Heart right ventricle (tissue), 16 donors: ENCODE measurements at regions not wholly inside any gene's neighbourhood (a gene's known extent, or its start where the extent isn't known, plus 50 kb on each side); places are given as distances from the start of the nearest gene placed in this dataset.

Experiments
- ATAC-seq, 8 donors: fragments of 200-7000 bp; cut with Tn5 transposase; one replicate each; pipeline ENCODE4 v1.9.1; 2020; ENCODE audit warnings: mild to moderate bottlenecking in 8 of 8, moderate library complexity in 8 of 8, moderate number of reproducible peaks in 1 of 8
- DNase-seq, 2 donors: peaks; one replicate each; pipeline ENCODE4 v3.0.0-alpha.2; 2020
- H3K27ac ChIP-seq, 10 donors: fragments of 200-600 bp; sonication (generic) in 2 of 10; one replicate each; pipeline versions ENCODE4 v1.5.0 to v1.8.0; 2020 to 2022; ENCODE audit warnings: mild to moderate bottlenecking in 3 of 10
- H3K27me3 ChIP-seq, 7 donors: fragments of 200-600 bp; one replicate each; pipeline ENCODE4 v1.8.0; 2021 to 2022; ENCODE audit warnings: mild to moderate bottlenecking in 2 of 7
- H3K36me3 ChIP-seq, 9 donors: fragments of 200-600 bp; sonication (generic) in 1 of 9; one replicate each; pipeline versions ENCODE4 v1.5.0 to v1.8.0; 2020 to 2022; ENCODE audit warnings: mild to moderate bottlenecking in 2 of 9
- H3K4me1 ChIP-seq, 9 donors: fragments of 200-600 bp; sonication (generic) in 1 of 9; one replicate each; pipeline versions ENCODE4 v1.5.0 to v1.8.0; 2020 to 2022; ENCODE audit warnings: mild to moderate bottlenecking in 4 of 9
- H3K4me3 ChIP-seq, 10 donors: fragments of 200-600 bp; sonication (generic) in 2 of 10; one replicate each; pipeline versions ENCODE4 v1.5.0 to v1.8.0; 2020 to 2022; ENCODE audit warnings: mild to moderate bottlenecking in 7 of 10, moderate library complexity in 2 of 10
- H3K9me3 ChIP-seq, 11 donors: fragments of 200-600 bp in 10 of 11; sonication (generic) in 2 of 11; one replicate each; pipeline versions ENCODE4 v1.5.0 to v1.8.0; 2013 to 2022; ENCODE audit warnings: mild to moderate bottlenecking in 2 of 11, control low read depth in 1 of 11, moderate library complexity in 1 of 11
- CTCF ChIP-seq, 9 donors: fragments of 200-600 bp; sonication (generic) in 2 of 9; IDR thresholded peaks; one replicate each; pipeline versions ENCODE4 v1.5.0 to v1.8.0; 2021 to 2022; ENCODE audit warnings: antibody characterized with exemption in 9 of 9, mild to moderate bottlenecking in 5 of 9, moderate library complexity in 1 of 9
- WGBS, 2 donors: extraction: QIAGEN DNeasy Blood & Tissue Kit; methylation state at CpG; one replicate each; pipeline ENCODE4 v1.1.7; 2013; ENCODE audit warnings: inconsistent platforms in 1 of 2; 5-methylcytosine and 5-hydroxymethylcytosine counted together
- intact Hi-C, 10 donors: fragments of 100-400 bp; cut with DNase I; formaldehyde crosslinking; loops; one replicate each; pipeline versions ENCODE4 v1.11.1 to v1.14.2; 2022
- donor health status: Arrhythmogenic right ventricular cardiomyopathy.
- donor health status: ischemic (EF 13 %, LVEDD 7.1; RV severe dilation, severe dysfunction).
- donor health status: healthy with polysubstance abuse.
- donor health status: DM: no; HTN: yes; CAD: no.
- donor health status: DM: no; HTN: no; CAD: no.
- donor health status: ischemic (EF 25% LVEDD 6.9; RV normal size, moderate dysfunction).
- donor health status: ischemic (EF 25% LVEDD 5.7; RV mildly dilated, moderate dysfunction).
- donor health status: healthy.
- donor health status: DM: yes; HTN: yes; CAD: no.
- donor health status: Ischemic cardiomyopathy.
- donor health status: ischemic (EF 35%, LVEDD 5.7; RV mildly dilated, moderate dysfunction).
- donor health status: nonischemic (EF 11% LVEDD 7.7; RV severe dilation, severe dysfunction).
- donor health status: DM: yes; HTN: yes; CAD: no.
- donor health status: PGD.
- donor health status: ischemic (EF 29% LVEDD 5.4; RV normal size, mild dysfunction).
- donor health status: nonischemic (EF 23%, LVEDD 6.1; RV moderate dilation, normal function).

GRCh38 chr2:129133692-129134641 lies 815.3 kb upstream of the HS6ST1 start:
- no peaks in the 10 kb centered on the region for H3K27me3 ChIP-seq
- no peaks in the 10 kb centered on the region for H3K36me3 ChIP-seq
- peaks cover 0 to 2% (median 0%) of the 10 kb centered on the region in 11 donors for H3K9me3 ChIP-seq
- no peak overlapping the region for H3K27ac ChIP-seq
- WGBS, 2 donors: 78 to 79% methylated on average over 8 of the region's 8 CpGs
- DNase-seq (no peak), ATAC-seq (no peak)
- intact Hi-C loops: no loop called here
- TF ChIP-seq CTCF (IDR thresholded peaks at IDR 0.05): no peak
- no peaks in the 10 kb centered on the region for H3K4me1 ChIP-seq
- H3K4me3 ChIP-seq: no peak overlapping the region

GRCh38 chr2:129135017-129135416 lies 816.3 kb upstream of the HS6ST1 start:
- H3K4me1 ChIP-seq: no peaks in the 10 kb centered on the region
- intact Hi-C loops: no loop called here
- H3K27me3 ChIP-seq: no peaks in the 10 kb centered on the region
- no peak for DNase-seq
- H3K9me3 ChIP-seq: peaks cover 0 to 2% (median 0%) of the 10 kb centered on the region in 11 donors
- H3K4me3 ChIP-seq: no peak overlapping the region
- no peak for TF ChIP-seq CTCF (IDR thresholded peaks at IDR 0.05)
- WGBS, 2 donors: 88 to 92% methylated on average over 5 of the region's 5 CpGs
- ATAC-seq: no peak
- H3K36me3 ChIP-seq: no peaks in the 10 kb centered on the region
- no peak overlapping the region for H3K27ac ChIP-seq

GRCh38 chr2:129139380-129139779 lies 820.7 kb upstream of the HS6ST1 start:
- DNase-seq (no peak), ATAC-seq (no peak)
- TF ChIP-seq CTCF (IDR thresholded peaks at IDR 0.05): no peak
- H3K27me3 ChIP-seq: peaks cover 0 to 4% (median 0%) of the 10 kb centered on the region in 7 donors
- intact Hi-C loops: no loop called here
- no peaks in the 10 kb centered on the region for H3K4me1 ChIP-seq
- H3K27ac ChIP-seq: no peak overlapping the region
- 71 to 78% methylated on average over 2 of the region's 2 CpGs for WGBS, 2 donors
- H3K4me3 ChIP-seq: no peak overlapping the region
- H3K36me3 ChIP-seq: no peaks in the 10 kb centered on the region
- H3K9me3 ChIP-seq: peaks cover 0 to 2% (median 0%) of the 10 kb centered on the region in 11 donors

- peaks cover 0 to 4% (median 0%) of the 10 kb centered on the region in 7 donors for H3K27me3 ChIP-seq
- no peak for DNase-seq
- WGBS, 2 donors: 49 to 66% methylated on average over 3 of the region's 3 CpGs
Measured at GRCh38 chr2:129142465-129142864, 823.8 kb upstream of the HS6ST1 start.

More at GRCh38 chr2:129142465-129142864, 823.8 kb upstream of the HS6ST1 start:
- Histone ChIP-seq H3K4me1 (no peaks in the 10 kb centered on the region), H3K4me3 (no peak overlapping the region), H3K36me3 (no peaks in the 10 kb centered on the region), H3K9me3 (no peaks in the 10 kb centered on the region), H3K27ac (no peak overlapping the region)
- TF ChIP-seq CTCF (IDR thresholded peaks at IDR 0.05): no peak
- intact Hi-C loops: no loop called here
- no peak for ATAC-seq
